ENCODE measurements at regions not wholly inside any gene's neighbourhood (a gene's known extent, or its start where the extent isn't known, plus 50 kb on each side); places are given as distances from the start of the nearest gene placed in this dataset.
"Not testable (repeated sequence)": the region's sequence is repeated elsewhere in the genome, so short reads cannot be mapped to it uniquely, and the experiment has no call there.

DNA sequence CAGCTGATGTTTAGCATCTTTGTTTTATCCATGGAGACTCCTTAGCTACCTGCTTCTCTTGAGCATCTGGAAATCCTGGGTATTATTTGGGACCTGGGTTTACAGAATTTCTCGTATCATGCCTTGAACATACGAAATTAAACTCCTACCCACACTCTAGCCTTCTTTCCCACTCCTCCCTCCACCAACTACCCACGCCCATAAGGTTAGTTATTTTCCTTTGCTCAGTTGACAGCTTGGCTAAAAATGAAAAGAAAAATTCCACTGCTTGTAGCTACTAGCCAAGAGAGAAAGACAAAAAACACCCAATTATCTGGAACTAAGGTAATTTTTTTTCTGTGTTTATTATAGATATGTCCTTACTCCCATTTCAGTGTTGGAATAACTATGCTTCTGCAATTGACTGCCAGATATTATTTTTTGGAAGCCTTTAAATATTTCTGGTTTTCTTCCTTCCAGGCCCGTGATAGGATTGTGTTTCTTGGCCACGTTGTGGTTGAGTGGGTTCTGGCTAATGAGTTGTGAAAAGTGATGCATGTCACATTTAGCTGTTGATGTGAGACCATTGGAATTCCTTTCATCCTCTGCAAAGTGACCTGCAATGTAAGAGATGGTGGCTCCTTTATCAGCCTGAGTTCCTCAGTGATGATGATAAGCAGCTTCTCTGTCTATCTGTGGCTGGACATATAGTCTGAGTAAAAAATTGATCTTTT is 308.1 kb downstream of the LRRC70 start:
- Histone ChIP-seq H3K27ac (ENCODE audit: low read depth, low read length) (no peak overlapping the region), H3K4me1 (ENCODE audit: control insufficient read depth in 5 of 5, insufficient read depth in 5 of 5, low read length in 5 of 5) (no peaks in the 10 kb centered on the region), H3K27me3 (ENCODE audit: control insufficient read depth in 5 of 5, insufficient read depth in 4 of 5, low read length in 5 of 5) (no peaks in the 10 kb centered on the region), H3K9me3 (ENCODE audit: control insufficient read depth in 5 of 5, low read length in 5 of 5) (no peaks in the 10 kb centered on the region), H3K4me3 (ENCODE audit: low read depth in 1 of 5, low read length in 5 of 5) (no peak overlapping the region), H3K36me3 (ENCODE audit: control insufficient read depth in 5 of 5, insufficient read depth in 5 of 5, low read length in 5 of 5) (no peaks in the 10 kb centered on the region), H3K9ac (ENCODE audit: low read length in 5 of 5) (no peak overlapping the region)

DNA sequence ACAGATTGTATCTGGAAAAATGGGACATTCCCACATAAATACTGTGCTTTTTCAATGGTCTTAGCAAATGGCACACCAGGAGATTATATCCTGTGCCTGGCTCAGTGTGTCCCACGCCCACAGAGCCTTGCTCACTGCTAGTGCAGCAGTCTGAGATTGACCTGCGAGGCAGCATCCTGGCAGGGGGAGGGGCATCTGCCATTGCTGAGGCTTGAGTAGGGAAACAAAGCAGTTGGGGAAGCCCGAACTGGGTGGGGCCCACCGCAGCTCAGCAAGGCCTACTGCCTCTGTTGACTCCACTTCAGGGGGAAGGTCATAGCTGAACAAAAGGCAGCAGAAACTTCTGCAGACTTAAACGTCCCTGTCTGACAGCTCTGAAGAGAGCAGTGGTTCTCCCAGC is 258.7 kb downstream of the LRRC70 start:
- H3K4me3 ChIP-seq (ENCODE audit: low read depth in 1 of 5, low read length in 5 of 5); H3K36me3 ChIP-seq (ENCODE audit: control insufficient read depth in 5 of 5, insufficient read depth in 5 of 5, low read length in 5 of 5); H3K27ac ChIP-seq (ENCODE audit: low read depth, low read length); H3K4me1 ChIP-seq (ENCODE audit: control insufficient read depth in 5 of 5, insufficient read depth in 5 of 5, low read length in 5 of 5); H3K27me3 ChIP-seq (ENCODE audit: control insufficient read depth in 5 of 5, insufficient read depth in 4 of 5, low read length in 5 of 5); H3K9ac ChIP-seq (ENCODE audit: low read length in 5 of 5): not testable (repeated sequence)
- peaks cover 0 to 16% (median 9%) of the 10 kb centered on the region in 5 donors for H3K9me3 ChIP-seq (ENCODE audit: control insufficient read depth in 5 of 5, low read length in 5 of 5)

DNA sequence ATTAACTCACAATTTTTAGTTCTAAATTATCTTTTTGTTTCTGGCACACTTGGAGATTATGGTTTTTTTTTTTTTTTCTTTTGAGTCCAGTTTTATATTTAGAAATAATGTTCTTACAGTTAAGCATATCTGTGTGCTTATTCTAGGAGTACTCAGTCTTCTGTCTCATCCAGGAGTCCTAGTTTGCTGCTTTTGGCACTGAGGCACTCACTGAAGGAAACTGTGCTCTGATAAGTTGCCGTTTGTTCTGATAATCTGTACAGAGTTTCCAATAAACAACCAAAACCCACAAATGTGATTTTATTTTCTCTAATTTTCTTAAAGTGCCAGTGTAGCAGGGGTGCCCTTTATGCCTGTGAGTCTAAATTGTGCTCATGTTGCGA is 251.0 kb downstream of the LRRC70 start:
- peaks cover 0 to 8% (median 0%) of the 10 kb centered on the region in 5 donors for H3K9me3 ChIP-seq (ENCODE audit: control insufficient read depth in 5 of 5, low read length in 5 of 5)
- no peaks in the 10 kb centered on the region for H3K27me3 ChIP-seq (ENCODE audit: control insufficient read depth in 5 of 5, insufficient read depth in 4 of 5, low read length in 5 of 5)
- H3K4me1 ChIP-seq (ENCODE audit: control insufficient read depth in 5 of 5, insufficient read depth in 5 of 5, low read length in 5 of 5): no peaks in the 10 kb centered on the region
- no peaks in the 10 kb centered on the region for H3K36me3 ChIP-seq (ENCODE audit: control insufficient read depth in 5 of 5, insufficient read depth in 5 of 5, low read length in 5 of 5)
- H3K9ac ChIP-seq (ENCODE audit: low read length in 5 of 5): no peak overlapping the region
- H3K4me3 ChIP-seq (ENCODE audit: low read depth in 1 of 5, low read length in 5 of 5): no peak overlapping the region
- H3K27ac ChIP-seq (ENCODE audit: low read depth, low read length): no peak overlapping the region

DNA sequence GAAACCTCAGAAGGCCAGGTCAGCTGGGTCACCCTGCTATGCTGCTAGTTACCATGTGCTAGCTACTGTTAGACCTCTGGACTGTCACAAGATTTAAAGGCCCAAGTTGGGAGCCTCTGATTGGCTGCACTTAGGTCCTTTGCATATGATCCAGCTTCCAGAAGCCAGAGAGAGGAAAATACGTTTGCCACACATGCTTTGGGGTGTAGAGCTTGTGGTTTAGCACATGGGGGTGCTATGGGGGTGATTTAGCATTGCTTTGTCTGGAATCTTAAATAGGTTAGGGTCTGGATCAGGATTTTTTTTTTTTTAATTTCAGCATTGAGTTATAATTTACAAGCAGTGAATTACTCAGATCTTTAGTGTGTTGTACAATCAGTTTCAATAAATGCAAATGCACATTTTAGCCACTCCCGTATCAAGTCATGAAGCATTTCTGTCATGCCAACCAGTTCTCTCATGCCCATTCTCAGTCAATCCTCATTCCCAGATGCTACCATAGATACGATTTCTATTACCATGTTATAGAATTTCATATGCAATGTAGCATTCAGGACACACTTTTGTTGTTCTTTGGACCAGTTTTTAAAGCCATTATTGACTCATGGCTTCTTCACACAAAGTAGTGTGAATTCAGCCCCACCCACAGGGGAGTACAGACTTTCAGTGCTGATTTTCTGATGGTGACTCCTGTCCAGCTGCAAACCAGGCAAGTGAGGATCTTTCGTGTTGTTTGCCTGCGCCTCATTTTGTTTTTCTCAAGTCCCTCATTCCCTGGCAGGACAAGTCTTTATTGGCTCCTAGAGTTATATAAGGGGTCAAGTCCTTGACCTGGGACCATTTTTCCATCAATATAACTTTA is 250.4 kb downstream of the LRRC70 start:
- Histone ChIP-seq H3K4me3 (ENCODE audit: low read depth in 1 of 5, low read length in 5 of 5) (no peak overlapping the region), H3K27ac (ENCODE audit: low read depth, low read length) (no peak overlapping the region), H3K9me3 (ENCODE audit: control insufficient read depth in 5 of 5, low read length in 5 of 5) (peaks cover 0 to 6% (median 0%) of the 10 kb centered on the region in 5 donors), H3K4me1 (ENCODE audit: control insufficient read depth in 5 of 5, insufficient read depth in 5 of 5, low read length in 5 of 5) (no peaks in the 10 kb centered on the region), H3K9ac (ENCODE audit: low read length in 5 of 5) (no peak overlapping the region), H3K36me3 (ENCODE audit: control insufficient read depth in 5 of 5, insufficient read depth in 5 of 5, low read length in 5 of 5) (no peaks in the 10 kb centered on the region), H3K27me3 (ENCODE audit: control insufficient read depth in 5 of 5, insufficient read depth in 4 of 5, low read length in 5 of 5) (no peaks in the 10 kb centered on the region)

DNA sequence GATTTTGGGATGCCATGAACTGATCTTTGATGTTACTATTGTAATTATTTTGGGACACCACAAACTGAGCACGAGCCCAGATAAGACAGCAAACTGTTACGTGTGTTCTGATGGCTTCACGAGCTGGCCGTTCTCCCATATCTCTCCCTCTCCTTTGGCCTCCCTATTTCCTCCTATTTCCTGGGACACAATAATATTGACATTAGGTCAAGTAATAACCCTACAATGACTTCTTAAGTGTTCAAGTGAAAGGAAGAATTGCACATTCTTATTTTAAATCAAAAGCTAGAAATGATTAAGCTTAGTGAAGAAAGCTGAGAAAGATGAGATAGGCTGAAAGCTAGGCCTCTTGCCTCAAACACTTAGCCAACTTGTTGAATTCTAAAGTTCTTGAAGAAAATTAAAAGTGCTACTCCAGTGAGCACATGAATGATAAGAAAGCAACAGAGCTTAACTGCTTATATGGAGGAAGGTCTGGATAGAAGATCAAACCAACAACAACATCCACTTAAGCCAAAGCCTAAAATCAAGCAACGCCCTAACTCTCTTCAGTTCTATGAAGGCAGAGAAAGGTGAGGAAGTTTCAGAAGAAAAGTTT is 247.1 kb downstream of the LRRC70 start:
- Histone ChIP-seq H3K27me3 (ENCODE audit: control insufficient read depth in 5 of 5, insufficient read depth in 4 of 5, low read length in 5 of 5) (no peaks in the 10 kb centered on the region), H3K9ac (ENCODE audit: low read length in 5 of 5) (no peak overlapping the region), H3K4me3 (ENCODE audit: low read depth in 1 of 5, low read length in 5 of 5) (no peak overlapping the region), H3K27ac (ENCODE audit: low read depth, low read length) (no peak overlapping the region), H3K9me3 (ENCODE audit: control insufficient read depth in 5 of 5, low read length in 5 of 5) (peaks cover 0 to 4% (median 0%) of the 10 kb centered on the region in 5 donors), H3K36me3 (ENCODE audit: control insufficient read depth in 5 of 5, insufficient read depth in 5 of 5, low read length in 5 of 5) (no peaks in the 10 kb centered on the region), H3K4me1 (ENCODE audit: control insufficient read depth in 5 of 5, insufficient read depth in 5 of 5, low read length in 5 of 5) (no peaks in the 10 kb centered on the region)

DNA sequence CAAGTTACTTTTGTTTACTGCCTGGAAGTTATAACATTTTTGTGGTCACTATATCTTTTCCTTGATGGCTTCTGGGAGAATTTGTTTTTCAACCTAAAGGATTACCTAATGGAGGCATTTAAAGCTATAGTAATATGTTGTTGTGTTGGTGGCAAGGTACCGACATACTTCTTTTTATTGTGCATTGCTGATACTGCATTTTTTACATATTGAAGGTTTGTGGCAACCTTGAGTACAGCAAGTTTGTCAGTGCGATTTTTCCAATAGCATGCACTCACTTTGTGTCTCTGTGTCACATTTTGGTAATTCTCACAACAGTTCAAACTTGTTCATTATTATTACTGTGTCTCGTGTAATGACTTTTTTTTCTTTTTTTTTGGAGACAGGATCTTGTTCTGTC is 246.3 kb downstream of the LRRC70 start:
- Histone ChIP-seq H3K9me3 (ENCODE audit: control insufficient read depth in 5 of 5, low read length in 5 of 5) (peaks cover 0 to 4% (median 0%) of the 10 kb centered on the region in 5 donors), H3K4me3 (ENCODE audit: low read depth in 1 of 5, low read length in 5 of 5) (no peak overlapping the region), H3K9ac (ENCODE audit: low read length in 5 of 5) (no peak overlapping the region), H3K4me1 (ENCODE audit: control insufficient read depth in 5 of 5, insufficient read depth in 5 of 5, low read length in 5 of 5) (no peaks in the 10 kb centered on the region), H3K27ac (ENCODE audit: low read depth, low read length) (no peak overlapping the region), H3K36me3 (ENCODE audit: control insufficient read depth in 5 of 5, insufficient read depth in 5 of 5, low read length in 5 of 5) (no peaks in the 10 kb centered on the region), H3K27me3 (ENCODE audit: control insufficient read depth in 5 of 5, insufficient read depth in 4 of 5, low read length in 5 of 5) (no peaks in the 10 kb centered on the region)

DNA sequence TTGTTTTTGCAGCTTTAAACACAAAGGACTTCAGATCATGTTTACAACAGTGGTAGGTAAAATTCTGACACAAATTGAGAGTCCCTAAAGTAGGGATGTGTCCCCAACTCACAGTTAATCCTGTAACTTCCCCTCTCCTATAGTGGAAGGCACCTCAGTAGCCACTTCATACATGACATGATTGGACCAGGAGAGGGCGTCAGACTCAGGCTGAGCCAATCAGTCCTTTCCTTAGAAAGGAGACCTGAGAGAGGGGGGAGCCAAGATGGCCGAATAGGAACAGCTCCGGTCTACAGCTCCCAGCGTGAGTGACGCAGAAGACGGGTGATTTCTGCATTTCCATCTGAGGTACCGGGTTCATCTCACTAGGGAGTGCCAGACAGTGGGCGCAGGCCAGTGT is 238.4 kb downstream of the LRRC70 start:
- H3K36me3 ChIP-seq (ENCODE audit: control insufficient read depth in 5 of 5, insufficient read depth in 5 of 5, low read length in 5 of 5); H3K27ac ChIP-seq (ENCODE audit: low read depth, low read length): not testable (repeated sequence)

DNA sequence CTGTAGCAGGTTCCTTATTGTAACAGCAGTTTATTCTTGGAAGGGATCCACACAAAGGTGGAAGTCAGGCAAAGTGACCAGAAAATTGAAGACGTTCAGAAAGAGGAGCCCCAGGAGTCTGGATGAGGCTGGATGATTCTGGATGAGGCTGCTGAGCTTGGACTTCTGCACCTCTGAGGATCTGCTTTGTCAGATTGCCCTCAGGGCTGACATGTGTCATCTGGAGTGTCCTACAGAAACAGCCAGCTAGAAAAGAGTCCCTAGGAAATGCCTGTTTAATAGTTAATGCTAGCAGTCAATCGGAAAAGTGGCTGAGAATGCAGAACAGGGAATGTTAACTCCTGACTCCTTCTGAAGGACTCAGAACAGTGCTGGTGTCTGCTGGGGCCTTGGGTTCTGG is 236.4 kb downstream of the LRRC70 start:
- no peak overlapping the region for H3K27ac ChIP-seq (ENCODE audit: low read depth, low read length)

More for the DNA sequence above, 238.4 kb downstream of the LRRC70 start:
- H3K4me3 ChIP-seq (ENCODE audit: low read depth in 1 of 5, low read length in 5 of 5); H3K4me1 ChIP-seq (ENCODE audit: control insufficient read depth in 5 of 5, insufficient read depth in 5 of 5, low read length in 5 of 5); H3K27me3 ChIP-seq (ENCODE audit: control insufficient read depth in 5 of 5, insufficient read depth in 4 of 5, low read length in 5 of 5); H3K9me3 ChIP-seq (ENCODE audit: control insufficient read depth in 5 of 5, low read length in 5 of 5); H3K9ac ChIP-seq (ENCODE audit: low read length in 5 of 5): not testable (repeated sequence)

DNA sequence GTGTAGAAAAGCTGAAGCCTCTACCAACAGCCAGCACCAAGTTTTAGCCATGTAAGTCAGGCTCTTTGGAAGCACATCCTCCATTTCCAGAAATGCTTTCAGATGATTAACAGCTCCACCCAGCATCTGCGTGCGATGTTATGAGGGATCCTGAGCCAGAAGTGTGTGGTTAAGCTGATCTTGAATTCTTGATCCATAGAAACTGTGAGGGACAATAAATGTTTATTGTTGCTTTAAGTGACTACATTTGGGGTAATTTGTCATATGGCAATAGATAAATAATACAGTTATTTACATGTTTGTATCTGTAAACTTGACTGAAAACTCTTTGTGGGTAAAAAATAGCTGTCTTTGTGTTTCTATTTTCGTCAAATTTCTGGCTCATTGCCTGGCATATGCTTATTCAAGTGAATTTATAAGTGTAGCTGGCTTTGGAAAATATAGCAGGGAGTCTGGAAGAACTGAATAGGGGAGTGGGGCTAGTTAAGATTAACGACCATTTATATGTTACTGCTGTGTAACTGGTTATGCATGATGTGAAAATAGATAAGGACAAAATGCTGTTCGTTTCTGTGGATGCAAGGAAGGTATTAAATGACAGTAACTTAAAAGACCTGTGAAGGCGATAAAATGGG is 234.1 kb downstream of the LRRC70 start:
- H3K27ac ChIP-seq (ENCODE audit: low read depth, low read length): no peak overlapping the region
- H3K4me1 ChIP-seq (ENCODE audit: control insufficient read depth in 5 of 5, insufficient read depth in 5 of 5, low read length in 5 of 5): no peaks in the 10 kb centered on the region
- no peaks in the 10 kb centered on the region for H3K36me3 ChIP-seq (ENCODE audit: control insufficient read depth in 5 of 5, insufficient read depth in 5 of 5, low read length in 5 of 5)
- no peak overlapping the region for H3K9ac ChIP-seq (ENCODE audit: low read length in 5 of 5)
- peaks cover 0 to 9% (median 4%) of the 10 kb centered on the region in 5 donors for H3K9me3 ChIP-seq (ENCODE audit: control insufficient read depth in 5 of 5, low read length in 5 of 5)
- H3K4me3 ChIP-seq (ENCODE audit: low read depth in 1 of 5, low read length in 5 of 5): no peak overlapping the region
- no peaks in the 10 kb centered on the region for H3K27me3 ChIP-seq (ENCODE audit: control insufficient read depth in 5 of 5, insufficient read depth in 4 of 5, low read length in 5 of 5)

More for the DNA sequence above, 236.4 kb downstream of the LRRC70 start:
- H3K36me3 ChIP-seq (ENCODE audit: control insufficient read depth in 5 of 5, insufficient read depth in 5 of 5, low read length in 5 of 5): no peaks in the 10 kb centered on the region
- H3K27me3 ChIP-seq (ENCODE audit: control insufficient read depth in 5 of 5, insufficient read depth in 4 of 5, low read length in 5 of 5): no peaks in the 10 kb centered on the region
- H3K4me3 ChIP-seq (ENCODE audit: low read depth in 1 of 5, low read length in 5 of 5): no peak overlapping the region
- peaks cover 0 to 9% (median 4%) of the 10 kb centered on the region in 5 donors for H3K9me3 ChIP-seq (ENCODE audit: control insufficient read depth in 5 of 5, low read length in 5 of 5)
- no peak overlapping the region for H3K9ac ChIP-seq (ENCODE audit: low read length in 5 of 5)
- no peaks in the 10 kb centered on the region for H3K4me1 ChIP-seq (ENCODE audit: control insufficient read depth in 5 of 5, insufficient read depth in 5 of 5, low read length in 5 of 5)

DNA sequence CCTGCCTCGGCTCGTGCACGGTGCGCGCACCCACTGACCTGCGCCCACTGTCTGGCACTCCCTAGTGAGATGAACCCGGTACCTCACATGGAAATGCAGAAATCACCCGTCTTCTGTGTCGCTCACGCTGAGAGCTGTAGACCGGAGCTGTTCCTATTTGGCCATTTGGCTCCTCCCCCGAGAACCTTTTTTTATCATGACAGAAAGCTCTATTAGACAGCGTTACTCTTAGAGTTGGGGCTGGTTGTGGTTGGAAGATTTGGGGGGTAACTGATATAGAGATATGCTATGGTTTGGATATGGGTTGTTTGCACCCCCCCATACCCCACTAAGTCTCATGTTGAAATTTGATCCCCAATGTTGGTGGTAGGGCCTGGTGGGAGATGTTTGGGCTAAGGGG is 226.2 kb downstream of the LRRC70 start:
- not testable (repeated sequence) for H3K9ac ChIP-seq (ENCODE audit: low read length in 5 of 5); H3K27me3 ChIP-seq (ENCODE audit: control insufficient read depth in 5 of 5, insufficient read depth in 4 of 5, low read length in 5 of 5); H3K4me3 ChIP-seq (ENCODE audit: low read depth in 1 of 5, low read length in 5 of 5); H3K36me3 ChIP-seq (ENCODE audit: control insufficient read depth in 5 of 5, insufficient read depth in 5 of 5, low read length in 5 of 5); H3K27ac ChIP-seq (ENCODE audit: low read depth, low read length); H3K9me3 ChIP-seq (ENCODE audit: control insufficient read depth in 5 of 5, low read length in 5 of 5); H3K4me1 ChIP-seq (ENCODE audit: control insufficient read depth in 5 of 5, insufficient read depth in 5 of 5, low read length in 5 of 5)
